Hippocampal formation (tissue), 2 donors: ENCODE measurements at regions not wholly inside any gene's neighbourhood (a gene's known extent, or its start where the extent isn't known, plus 50 kb on each side); places are given as distances from the start of the nearest gene placed in this dataset.
"Not testable (repeated sequence)": the region's sequence is repeated elsewhere in the genome, so short reads cannot be mapped to it uniquely, and the experiment has no call there.

Experiments used
- DNase-seq, 2 donors: peaks; one replicate each; lab custom pipeline; 2025; lab: John Stamatoyannopoulos, UW

- no peak for DNase-seq
These were observed 161.8 kb upstream of the LDB2 start for GRCh38 chr4:17060230-17060629.

GRCh38 chr4:17058916-17059741, 160.7 kb upstream of the LDB2 start:
- DNase-seq = no peak

GRCh38 chr4:17058536-17058915, 160.1 kb upstream of the LDB2 start:
- no peak for DNase-seq

GRCh38 chr4:17057035-17057434, 158.6 kb upstream of the LDB2 start:
- DNase-seq = no peak

GRCh38 chr4:17055788-17056187, 157.3 kb upstream of the LDB2 start:
- DNase-seq = peak; percentile 1 to 41

- DNase-seq = no peak
These were observed 147.4 kb upstream of the LDB2 start for GRCh38 chr4:17045866-17046265.

- no peak for DNase-seq
These were observed 140.2 kb upstream of the LDB2 start for GRCh38 chr4:17038510-17039176.

- no peak for DNase-seq
These were observed 135.3 kb upstream of the LDB2 start for GRCh38 chr4:17033768-17034181.

- DNase-seq = no peak
These were observed 134.8 kb upstream of the LDB2 start for GRCh38 chr4:17033025-17033767.

GRCh38 chr4:17030543-17030942, 132.1 kb upstream of the LDB2 start:
- DNase-seq = no peak

- no peak for DNase-seq
These were observed 131.5 kb upstream of the LDB2 start for GRCh38 chr4:17029964-17030363.

- no peak for DNase-seq
These were observed 131.0 kb upstream of the LDB2 start for GRCh38 chr4:17029432-17029831.

GRCh38 chr4:17027495-17027894, 129.1 kb upstream of the LDB2 start:
- no peak for DNase-seq

GRCh38 chr4:17024425-17024824, 126.0 kb upstream of the LDB2 start:
- DNase-seq = no peak

- no peak for DNase-seq
These were observed 122.5 kb upstream of the LDB2 start for GRCh38 chr4:17020901-17021300.

- DNase-seq = no peak
These were observed 122.0 kb upstream of the LDB2 start for GRCh38 chr4:17020451-17020850.

GRCh38 chr4:17018621-17019020, 120.2 kb upstream of the LDB2 start:
- DNase-seq = not testable (repeated sequence)

- no peak for DNase-seq
These were observed 119.6 kb upstream of the LDB2 start for GRCh38 chr4:17018013-17018412.

GRCh38 chr4:17013382-17014006, 115.0 kb upstream of the LDB2 start:
- DNase-seq = no peak

- no peak for DNase-seq
These were observed 114.0 kb upstream of the LDB2 start for GRCh38 chr4:17012451-17012850.

- DNase-seq = no peak
These were observed 112.1 kb upstream of the LDB2 start for GRCh38 chr4:17010426-17011087.

- DNase-seq = no peak
These were observed 111.5 kb upstream of the LDB2 start for GRCh38 chr4:17009871-17010367.
